ENCODE measurements at regions not wholly inside any gene's neighbourhood (a gene's known extent, or its start where the extent isn't known, plus 50 kb on each side); places are given as distances from the start of the nearest gene placed in this dataset.

- Histone ChIP-seq H3K9me3 (ENCODE audit: control extremely low read depth in 1 of 3, control insufficient read depth in 2 of 3, insufficient read depth in 1 of 3, low read length in 2 of 3) (no peaks in the 10 kb centered on the region), H3K27ac (ENCODE audit: low read length in 2 of 2) (no peak overlapping the region), H3K9ac (ENCODE audit: low read length) (no peak overlapping the region), H3K4me1 (ENCODE audit: control insufficient read depth in 2 of 2, insufficient read depth in 2 of 2, low read length in 2 of 2) (no peaks in the 10 kb centered on the region), H3K4me3 (ENCODE audit: control extremely low read depth in 1 of 5, extremely low read depth in 1 of 5, insufficient read depth in 1 of 5, low read depth in 2 of 5, low read length in 4 of 5) (no peak overlapping the region), H2AFZ (ENCODE audit: insufficient read depth, low read depth, low read length, poor library complexity, severe bottlenecking) (no peak overlapping the region), H4K20me1 (ENCODE audit: control insufficient read depth, insufficient read depth, low read length, poor library complexity, severe bottlenecking) (no peaks in the 10 kb centered on the region), H3K4me2 (replicated peaks; ENCODE audit: low read depth, low read length, poor library complexity, severe bottlenecking) (no peak overlapping the region), H3K36me3 (replicated peaks in 1 of 2; ENCODE audit: control extremely low read depth in 1 of 2, control insufficient read depth in 1 of 2, extremely low read depth in 1 of 2, insufficient read depth in 2 of 2, low read length in 1 of 2) (no peaks in the 10 kb centered on the region), H3K79me2 (ENCODE audit: control insufficient read depth, insufficient read depth, low read length) (no peaks in the 10 kb centered on the region), H3K27me3 (replicated peaks in 1 of 4; ENCODE audit: control extremely low read depth in 1 of 4, control insufficient read depth in 3 of 4, insufficient read depth in 4 of 4, low read length in 3 of 4) (no peaks in the 10 kb centered on the region)
- ChIA-PET CTCF (no interaction called here), POLR2A (no interaction called here)
- ATAC-seq (ENCODE audit: low read depth), result no peak
- TF ChIP-seq CTCF (IDR thresholded peaks at IDR 0.05), result no peak
- no CpG with 5 or more reads among the region's 1 CpG for WGBS (ENCODE audit: insufficient coverage)
- Mint-ChIP-seq H3K9me3 (ENCODE audit: insufficient read depth) (no peaks in the 10 kb centered on the region), H3K4me1 (no peaks in the 10 kb centered on the region), H3K27ac (no peak overlapping the region), H3K4me3 (no peak overlapping the region), H3K27me3 (peaks cover 10% of the 10 kb centered on the region)
- intact Hi-C loops (cut with micrococcal nuclease), result no loop called here
- no peak for DNase-seq
Observed at GRCh38 chr5:67652201-67652600, 455.6 kb upstream of the CD180 start.

- intact Hi-C loops (cut with micrococcal nuclease), result no loop called here
- no peaks in the 10 kb centered on the region for H3K36me3 ChIP-seq (replicated peaks in 1 of 2; ENCODE audit: control extremely low read depth in 1 of 2, control insufficient read depth in 1 of 2, extremely low read depth in 1 of 2, insufficient read depth in 2 of 2, low read length in 1 of 2)
- H3K4me1 ChIP-seq (ENCODE audit: control insufficient read depth in 2 of 2, insufficient read depth in 2 of 2, low read length in 2 of 2), result no peaks in the 10 kb centered on the region
- H3K27me3 Mint-ChIP-seq, result peaks cover 10% of the 10 kb centered on the region
- TF ChIP-seq EZH2 (IDR thresholded peaks at IDR 0.05; ENCODE audit: borderline replicate concordance, insufficient read depth, low read depth, low read length, poor library complexity, severe bottlenecking), result no peak
- TF ChIP-seq CTCF (IDR thresholded peaks at IDR 0.05), result no peak
- DNase-seq (no peak), ATAC-seq (ENCODE audit: low read depth) (no peak)
- H3K4me3 ChIP-seq (ENCODE audit: control extremely low read depth in 1 of 5, extremely low read depth in 1 of 5, insufficient read depth in 1 of 5, low read depth in 2 of 5, low read length in 4 of 5), result no peak overlapping the region
- no peak overlapping the region for H3K27ac Mint-ChIP-seq
- H3K27ac ChIP-seq (ENCODE audit: low read length in 2 of 2), result no peak overlapping the region
- no peaks in the 10 kb centered on the region for H3K79me2 ChIP-seq (ENCODE audit: control insufficient read depth, insufficient read depth, low read length)
- no peak overlapping the region for H2AFZ ChIP-seq (ENCODE audit: insufficient read depth, low read depth, low read length, poor library complexity, severe bottlenecking)
- WGBS (ENCODE audit: insufficient coverage), result no CpG with 5 or more reads among the region's 1 CpG
- H3K4me2 ChIP-seq (replicated peaks; ENCODE audit: low read depth, low read length, poor library complexity, severe bottlenecking), result no peak overlapping the region
- H4K20me1 ChIP-seq (ENCODE audit: control insufficient read depth, insufficient read depth, low read length, poor library complexity, severe bottlenecking), result no peaks in the 10 kb centered on the region
- H3K9me3 Mint-ChIP-seq (ENCODE audit: insufficient read depth), result no peaks in the 10 kb centered on the region
- no peaks in the 10 kb centered on the region for H3K4me1 Mint-ChIP-seq
- H3K9me3 ChIP-seq (ENCODE audit: control extremely low read depth in 1 of 3, control insufficient read depth in 2 of 3, insufficient read depth in 1 of 3, low read length in 2 of 3), result no peaks in the 10 kb centered on the region
- H3K9ac ChIP-seq (ENCODE audit: low read length), result no peak overlapping the region
- H3K27me3 ChIP-seq (replicated peaks in 1 of 4; ENCODE audit: control extremely low read depth in 1 of 4, control insufficient read depth in 3 of 4, insufficient read depth in 4 of 4, low read length in 3 of 4), result no peaks in the 10 kb centered on the region
- ChIA-PET POLR2A (no interaction called here), CTCF (no interaction called here)
- H3K4me3 Mint-ChIP-seq, result no peak overlapping the region
Observed at GRCh38 chr5:67651180-67651579, 454.6 kb upstream of the CD180 start.

Data from B cell (primary cell).